Chondrocyte (in vitro differentiated cells): ENCODE measurements at regions not wholly inside any gene's neighbourhood (a gene's known extent, or its start where the extent isn't known, plus 50 kb on each side); places are given as distances from the start of the nearest gene placed in this dataset.

Experiments used
- DNase-seq: peaks from one replicate; pipeline ENCODE4 v3.0.0; 2021; ENCODE audit warnings: mixed read lengths, low spot score
- H3K27ac Mint-ChIP-seq: one replicate; pipeline ENCODE4 v1.8.0; 2021; ENCODE audit warnings: mild to moderate bottlenecking, moderate library complexity, mixed read lengths; ENCODE audit not compliant: unreplicated experiment
- H3K27me3 Mint-ChIP-seq: 2 replicates; pipeline ENCODE4 v1.8.0; 2021; ENCODE audit warnings: low read depth, mixed read lengths
- H3K36me3 Mint-ChIP-seq: 2 replicates; pipeline ENCODE4 v1.8.0; 2021; ENCODE audit warnings: low read depth, mixed read lengths
- H3K4me1 Mint-ChIP-seq: 2 replicates; pipeline ENCODE4 v1.8.0; 2021; ENCODE audit warnings: low read depth, mild to moderate bottlenecking, mixed read lengths
- H3K4me3 Mint-ChIP-seq: one replicate; pipeline ENCODE4 v1.8.0; 2021; ENCODE audit warnings: mild to moderate bottlenecking, moderate library complexity, mixed read lengths; ENCODE audit not compliant: unreplicated experiment
- H3K9me3 Mint-ChIP-seq: 2 replicates; pipeline ENCODE4 v1.8.0; 2021; ENCODE audit warnings: low read depth, mixed read lengths
- TF ChIP-seq, protein P1 (sequence below): fragments of 200-600 bp; sonication (generic); IDR thresholded peaks from 2 replicates; pipeline ENCODE4 v1.5.0; 2021; ENCODE audit warnings: antibody characterized with exemption, mild to moderate bottlenecking, moderate library complexity

DNA sequence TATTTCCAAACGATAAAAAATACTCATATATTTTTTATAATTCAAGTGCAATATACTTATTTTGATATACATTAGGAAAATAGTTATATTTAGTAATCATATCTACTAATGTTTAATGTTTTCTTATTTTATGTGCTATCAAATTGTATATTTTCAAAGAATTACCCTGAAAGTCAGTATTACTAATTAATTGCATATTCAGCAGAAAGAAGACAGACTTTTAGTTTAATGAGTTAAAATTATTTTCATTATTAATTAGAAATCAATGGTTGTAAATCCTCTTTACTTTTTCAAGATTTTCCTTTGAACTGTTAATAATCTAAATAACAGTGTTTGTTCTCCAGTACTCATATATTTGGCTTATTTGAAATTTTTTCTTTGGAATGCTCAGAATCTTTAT is 181.3 kb upstream of the NDST4 start:
- H3K27ac Mint-ChIP-seq, result no peak overlapping the region
- H3K4me3 Mint-ChIP-seq, result no peak overlapping the region
- TF ChIP-seq, protein P1, sequence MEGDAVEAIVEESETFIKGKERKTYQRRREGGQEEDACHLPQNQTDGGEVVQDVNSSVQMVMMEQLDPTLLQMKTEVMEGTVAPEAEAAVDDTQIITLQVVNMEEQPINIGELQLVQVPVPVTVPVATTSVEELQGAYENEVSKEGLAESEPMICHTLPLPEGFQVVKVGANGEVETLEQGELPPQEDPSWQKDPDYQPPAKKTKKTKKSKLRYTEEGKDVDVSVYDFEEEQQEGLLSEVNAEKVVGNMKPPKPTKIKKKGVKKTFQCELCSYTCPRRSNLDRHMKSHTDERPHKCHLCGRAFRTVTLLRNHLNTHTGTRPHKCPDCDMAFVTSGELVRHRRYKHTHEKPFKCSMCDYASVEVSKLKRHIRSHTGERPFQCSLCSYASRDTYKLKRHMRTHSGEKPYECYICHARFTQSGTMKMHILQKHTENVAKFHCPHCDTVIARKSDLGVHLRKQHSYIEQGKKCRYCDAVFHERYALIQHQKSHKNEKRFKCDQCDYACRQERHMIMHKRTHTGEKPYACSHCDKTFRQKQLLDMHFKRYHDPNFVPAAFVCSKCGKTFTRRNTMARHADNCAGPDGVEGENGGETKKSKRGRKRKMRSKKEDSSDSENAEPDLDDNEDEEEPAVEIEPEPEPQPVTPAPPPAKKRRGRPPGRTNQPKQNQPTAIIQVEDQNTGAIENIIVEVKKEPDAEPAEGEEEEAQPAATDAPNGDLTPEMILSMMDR, result no peak
- no peaks in the 10 kb centered on the region for H3K9me3 Mint-ChIP-seq
- H3K27me3 Mint-ChIP-seq, result no peaks in the 10 kb centered on the region
- H3K4me1 Mint-ChIP-seq, result no peaks in the 10 kb centered on the region
- no peaks in the 10 kb centered on the region for H3K36me3 Mint-ChIP-seq
- DNase-seq, result no peak

DNA sequence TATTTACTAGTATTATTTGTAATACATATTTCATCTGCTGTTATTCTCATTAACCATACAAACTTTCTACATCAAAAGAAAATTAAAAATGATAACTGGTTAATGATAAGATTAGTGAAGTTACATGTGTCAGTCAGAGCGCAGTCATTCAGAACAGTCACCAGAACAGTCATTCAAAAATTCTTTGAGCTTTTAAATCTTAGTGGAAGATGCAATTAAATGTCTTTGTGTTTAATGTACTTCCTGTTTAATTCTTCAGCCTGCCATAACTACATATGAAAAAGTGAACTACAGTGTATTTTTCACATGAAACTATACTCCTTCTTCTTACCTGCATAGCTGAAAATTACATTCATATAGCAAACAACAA is 179.7 kb upstream of the NDST4 start:
- no peaks in the 10 kb centered on the region for H3K4me1 Mint-ChIP-seq
- TF ChIP-seq, protein P1, result no peak
- H3K27me3 Mint-ChIP-seq, result no peaks in the 10 kb centered on the region
- no peak for DNase-seq
- no peak overlapping the region for H3K27ac Mint-ChIP-seq
- H3K4me3 Mint-ChIP-seq, result no peak overlapping the region
- no peaks in the 10 kb centered on the region for H3K36me3 Mint-ChIP-seq
- no peaks in the 10 kb centered on the region for H3K9me3 Mint-ChIP-seq

DNA sequence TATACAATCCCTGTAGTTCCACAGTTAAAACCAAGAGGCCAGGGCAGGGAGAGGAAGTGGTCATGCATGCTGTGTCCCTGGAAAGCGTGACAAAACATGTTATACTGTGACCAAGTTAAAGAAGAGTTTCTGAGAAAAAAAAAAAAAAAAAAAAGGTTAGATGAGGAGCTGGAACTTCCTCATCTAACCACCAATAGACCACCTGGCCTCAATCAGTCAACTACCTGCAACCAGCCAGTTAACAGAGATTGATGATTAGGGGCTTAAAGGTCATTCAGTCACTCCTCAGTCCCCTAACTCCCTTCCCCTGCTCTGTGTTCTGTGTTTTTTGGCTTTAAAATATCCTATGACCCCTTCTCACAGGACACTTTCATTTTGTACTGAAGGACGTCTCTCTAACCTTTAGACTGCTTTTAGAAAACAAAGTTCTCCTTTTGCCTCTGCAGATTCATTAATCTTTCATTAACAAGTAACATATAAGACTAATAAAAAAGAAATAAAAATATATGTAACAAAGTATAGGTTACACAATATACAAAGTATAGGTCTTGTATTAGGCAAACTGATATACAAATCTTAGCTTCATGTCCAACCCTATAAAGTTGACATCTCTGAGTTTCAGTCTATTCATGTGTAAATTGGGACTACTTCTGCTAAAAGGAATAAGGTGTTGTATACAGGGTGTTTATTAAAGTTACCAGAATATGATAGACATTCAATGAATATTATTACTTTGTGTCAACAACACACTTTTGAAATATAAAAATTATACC is 179.1 kb upstream of the NDST4 start:
- Mint-ChIP-seq H3K4me3 (no peak overlapping the region), H3K36me3 (no peaks in the 10 kb centered on the region), H3K4me1 (no peaks in the 10 kb centered on the region), H3K27ac (no peak overlapping the region), H3K9me3 (no peaks in the 10 kb centered on the region), H3K27me3 (no peaks in the 10 kb centered on the region)
- TF ChIP-seq, protein P1, result no peak
- no peak for DNase-seq

DNA sequence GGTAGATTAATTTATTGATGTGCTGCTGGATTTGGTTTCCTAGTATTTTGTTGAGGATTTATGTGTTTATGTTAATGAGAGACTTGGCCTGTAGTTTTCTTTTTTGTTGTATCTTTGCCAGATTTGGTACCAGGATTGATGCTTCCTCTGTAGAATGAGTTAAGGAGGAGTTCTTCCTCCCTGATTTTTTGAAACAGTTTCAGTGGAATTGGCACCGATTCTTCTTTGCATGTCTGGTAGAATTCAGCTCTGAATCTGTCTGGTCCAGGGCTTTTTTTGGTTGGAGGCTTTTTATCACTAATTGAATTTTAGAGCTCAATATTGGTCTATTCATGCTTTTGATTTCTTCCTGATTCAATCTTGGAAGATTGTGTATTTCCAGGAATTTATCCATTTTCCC is 174.0 kb upstream of the NDST4 start:
- Mint-ChIP-seq H3K27me3 (peaks cover 4% of the 10 kb centered on the region), H3K27ac (no peak overlapping the region), H3K4me1 (no peaks in the 10 kb centered on the region), H3K9me3 (no peaks in the 10 kb centered on the region), H3K36me3 (no peaks in the 10 kb centered on the region), H3K4me3 (no peak overlapping the region)
- TF ChIP-seq, protein P1, result no peak
- no peak for DNase-seq

DNA sequence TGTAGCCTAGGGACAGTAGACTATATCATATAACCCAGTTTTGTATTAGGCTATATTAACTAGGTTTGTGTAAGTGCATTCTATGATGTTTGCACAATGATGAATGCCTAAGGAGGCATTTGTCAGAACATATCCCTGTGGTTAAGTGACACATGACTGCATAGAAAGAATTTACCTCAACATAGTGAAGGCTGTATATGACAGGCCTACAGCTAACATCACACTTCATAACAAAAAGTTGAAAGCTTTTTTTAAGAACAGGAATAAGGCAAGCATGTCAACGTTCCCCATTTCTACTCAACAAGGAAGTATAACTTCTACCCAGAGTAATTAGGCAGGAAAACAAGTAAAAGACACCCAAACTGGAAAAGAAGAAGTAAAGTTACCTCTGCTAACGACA is 165.9 kb upstream of the NDST4 start:
- no peak for DNase-seq
- no peak overlapping the region for H3K4me3 Mint-ChIP-seq
- H3K27me3 Mint-ChIP-seq, result no peaks in the 10 kb centered on the region

More for the DNA sequence above, 165.9 kb upstream of the NDST4 start:
- TF ChIP-seq, protein P1, result no peak
- peaks cover 2% of the 10 kb centered on the region for H3K9me3 Mint-ChIP-seq
- H3K4me1 Mint-ChIP-seq, result no peaks in the 10 kb centered on the region
- H3K36me3 Mint-ChIP-seq, result no peaks in the 10 kb centered on the region
- no peak overlapping the region for H3K27ac Mint-ChIP-seq
